Endodermal cell (in vitro differentiated cells): ENCODE measurements at regions not wholly inside any gene's neighbourhood (a gene's known extent, or its start where the extent isn't known, plus 50 kb on each side); places are given as distances from the start of the nearest gene placed in this dataset.
A peak's percentile ranks its signal among the peaks of the same experiment; 100 is the strongest.

Experiments used
- DNase-seq: peaks from one replicate; pipeline ENCODE4 v3.0.0-alpha.2; 2017
- H3K27ac ChIP-seq: 2 replicates; pipeline ENCODE4 v1.5.1; 2013; ENCODE audit warnings: mild to moderate bottlenecking, low read depth, low read length, moderate library complexity
- H3K27me3 ChIP-seq: 2 replicates; pipeline ENCODE4 v1.6.1; 2013; ENCODE audit warnings: mild to moderate bottlenecking, low read length, moderate library complexity; ENCODE audit not compliant: insufficient read depth, control insufficient read depth, poor library complexity, severe bottlenecking
- H3K36me3 ChIP-seq: 2 replicates; pipeline ENCODE4 v1.7.0; 2013; ENCODE audit warnings: mild to moderate bottlenecking, low read length, moderate library complexity; ENCODE audit not compliant: control insufficient read depth, insufficient read depth
- H3K4me1 ChIP-seq: one replicate; pipeline ENCODE4 v1.7.0; 2013; ENCODE audit warnings: low read length; ENCODE audit not compliant: control insufficient read depth, insufficient read depth
- H3K4me3 ChIP-seq: 2 replicates; pipeline ENCODE4 v1.5.1; 2013; ENCODE audit warnings: mild to moderate bottlenecking, low read length, moderate library complexity
- H3K9ac ChIP-seq: 2 replicates; pipeline ENCODE4 v1.6.1; 2013; ENCODE audit warnings: mild to moderate bottlenecking, low read length, moderate library complexity; ENCODE audit not compliant: poor library complexity, severe bottlenecking; ENCODE audit errors: extremely low read depth
- H3K9me3 ChIP-seq: 2 replicates; pipeline ENCODE4 v1.6.1; 2013; ENCODE audit warnings: mild to moderate bottlenecking, low read length, moderate library complexity; ENCODE audit not compliant: control insufficient read depth
- H3K27ac Mint-ChIP-seq: 2 replicates; pipeline ENCODE4 v1.8.0; 2020; ENCODE audit warnings: mixed read lengths
- H3K27me3 Mint-ChIP-seq: 2 replicates; pipeline ENCODE4 v1.8.0; 2021; ENCODE audit warnings: mild to moderate bottlenecking, mixed read lengths; ENCODE audit not compliant: insufficient read depth
- H3K36me3 Mint-ChIP-seq: 2 replicates; pipeline ENCODE4 v1.8.0; 2020; ENCODE audit warnings: low read depth, mixed read lengths
- H3K4me1 Mint-ChIP-seq: 2 replicates; pipeline ENCODE4 v1.8.0; 2020; ENCODE audit warnings: mixed read lengths
- H3K4me3 Mint-ChIP-seq: 2 replicates; pipeline ENCODE4 v1.8.0; 2020; ENCODE audit warnings: mild to moderate bottlenecking, moderate library complexity, mixed read lengths
- H3K9me3 Mint-ChIP-seq: 2 replicates; pipeline ENCODE4 v1.8.0; 2020; ENCODE audit warnings: mild to moderate bottlenecking, mixed read lengths
- CTCF ChIP-seq: fragments of 200-600 bp; sonication (generic); conservative IDR thresholded peaks from 2 replicates; pipeline ENCODE4 v1.5.0; 2021; ENCODE audit warnings: antibody characterized with exemption, mild to moderate bottlenecking
- WGBS, 2 experiments: methylation state at CpG; one replicate each; pipeline versions ENCODE4 v1.1.5 to v1.1.7; 2013; ENCODE audit warnings: missing lambda C conversion rate in 2 of 2, mixed read lengths in 1 of 2; ENCODE audit not compliant: insufficient coverage in 1 of 2, insufficient read length in 1 of 2; 5-methylcytosine and 5-hydroxymethylcytosine counted together

GRCh38 chr5:84480873-84481637, 96.4 kb upstream of the EDIL3 start:
- Histone ChIP-seq H3K36me3 (no peaks in the 10 kb centered on the region), H3K4me3 (no peak overlapping the region), H3K27me3 (no peaks in the 10 kb centered on the region), H3K4me1 (no peaks in the 10 kb centered on the region), H3K9ac (no peak overlapping the region), H3K9me3 (peaks cover 9% of the 10 kb centered on the region), H3K27ac (no peak overlapping the region)
- 19% methylated on average over 4 of the region's 5 CpGs; no CpG with 5 or more reads in 1 of the 2 experiments for WGBS, 2 experiments
- Mint-ChIP-seq H3K27ac (peak overlapping the region; percentile 33), H3K4me1 (peaks cover 14% of the 10 kb centered on the region), H3K4me3 (no peak overlapping the region), H3K36me3 (no peaks in the 10 kb centered on the region), H3K9me3 (no peaks in the 10 kb centered on the region), H3K27me3 (peaks cover 2% of the 10 kb centered on the region)
- DNase-seq, result peak; percentile 48
- no peak for TF ChIP-seq CTCF

DNA sequence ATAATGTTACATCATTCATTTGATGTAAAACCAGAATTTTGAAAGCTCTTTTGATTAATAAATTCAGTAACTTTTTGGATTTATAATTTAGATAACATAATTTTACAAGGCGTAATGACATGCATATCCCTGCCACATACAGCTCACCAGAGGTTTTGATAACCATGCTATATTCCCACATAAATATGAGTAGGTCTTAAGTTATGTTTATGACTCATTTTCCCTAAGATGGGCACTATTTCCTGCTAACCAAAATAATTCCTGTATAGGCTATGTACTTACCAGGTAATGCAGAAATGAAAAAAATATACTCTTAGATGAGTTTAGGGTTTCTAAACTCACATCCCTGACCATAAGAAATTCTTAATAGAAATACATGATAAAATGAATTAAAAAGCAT, 93.9 kb upstream of the EDIL3 start:
- Histone ChIP-seq H3K4me1 (no peaks in the 10 kb centered on the region), H3K9me3 (peaks cover 9% of the 10 kb centered on the region), H3K9ac (no peak overlapping the region), H3K27ac (no peak overlapping the region), H3K36me3 (no peaks in the 10 kb centered on the region), H3K4me3 (no peak overlapping the region), H3K27me3 (no peaks in the 10 kb centered on the region)
- peaks cover 14% of the 10 kb centered on the region for H3K4me1 Mint-ChIP-seq
- no CpG with 5 or more reads among the region's 1 CpG for WGBS, 2 experiments
- DNase-seq, result no peak
- no peaks in the 10 kb centered on the region for H3K36me3 Mint-ChIP-seq
- TF ChIP-seq CTCF, result no peak
- H3K9me3 Mint-ChIP-seq, result no peaks in the 10 kb centered on the region
- H3K4me3 Mint-ChIP-seq, result no peak overlapping the region
- peaks cover 2% of the 10 kb centered on the region for H3K27me3 Mint-ChIP-seq
- H3K27ac Mint-ChIP-seq, result no peak overlapping the region

DNA sequence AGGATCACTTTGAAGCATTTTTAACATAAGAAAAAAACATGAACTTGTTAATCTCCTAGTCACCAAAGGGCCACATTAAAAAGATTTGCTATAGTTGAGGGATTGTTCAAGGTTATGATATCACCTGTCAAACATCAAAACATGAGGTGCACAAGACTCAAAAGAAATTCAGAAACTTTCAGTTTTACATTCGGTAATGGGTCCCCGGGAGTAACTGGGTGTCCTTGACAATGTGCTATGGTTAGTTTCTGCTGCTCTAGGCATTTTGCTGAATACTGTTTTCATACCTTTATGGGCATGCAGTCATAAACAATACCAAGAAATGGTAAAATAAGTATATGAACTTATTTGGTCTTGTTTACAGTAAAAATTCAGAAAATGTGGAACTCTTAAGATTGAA, 92.8 kb upstream of the EDIL3 start:
- TF ChIP-seq CTCF, result no peak
- Histone ChIP-seq H3K27ac (no peak overlapping the region), H3K4me3 (no peak overlapping the region), H3K9me3 (peaks cover 7% of the 10 kb centered on the region), H3K4me1 (no peaks in the 10 kb centered on the region), H3K36me3 (no peaks in the 10 kb centered on the region), H3K27me3 (no peaks in the 10 kb centered on the region), H3K9ac (no peak overlapping the region)
- Mint-ChIP-seq H3K4me3 (no peak overlapping the region), H3K27me3 (no peaks in the 10 kb centered on the region), H3K36me3 (no peaks in the 10 kb centered on the region), H3K27ac (no peak overlapping the region), H3K9me3 (no peaks in the 10 kb centered on the region), H3K4me1 (peaks cover 16% of the 10 kb centered on the region)
- no peak for DNase-seq
- 93% methylated on average over 2 of the region's 2 CpGs; no CpG with 5 or more reads in 1 of the 2 experiments for WGBS, 2 experiments
